Suppressor macrophage treated with lipopolysaccharide for 4 hours (primary cell): ENCODE measurements at regions not wholly inside any gene's neighbourhood (a gene's known extent, or its start where the extent isn't known, plus 50 kb on each side); places are given as distances from the start of the nearest gene placed in this dataset.

Experiments
- DNase-seq: peaks from one replicate; pipeline ENCODE4 v3.0.0-alpha.2; 2020

- DNase-seq = no peak
Measured at GRCh38 chr12:24118668-24119067, 169.2 kb upstream of the SOX5 start.

GRCh38 chr12:24116548-24116947, 167.1 kb upstream of the SOX5 start:
- DNase-seq = no peak

- DNase-seq = no peak
Measured at GRCh38 chr12:24113701-24114100, 164.2 kb upstream of the SOX5 start.

- DNase-seq = no peak
Measured at GRCh38 chr12:24111616-24112015, 162.1 kb upstream of the SOX5 start.

- DNase-seq = no peak
Measured at GRCh38 chr12:24111086-24111485, 161.6 kb upstream of the SOX5 start.

GRCh38 chr12:24109381-24110039, 160.0 kb upstream of the SOX5 start:
- peak; percentile 41 for DNase-seq

GRCh38 chr12:24102676-24103075, 153.2 kb upstream of the SOX5 start:
- no peak for DNase-seq

GRCh38 chr12:24099576-24099975, 150.1 kb upstream of the SOX5 start:
- no peak for DNase-seq

- DNase-seq = no peak
Measured at GRCh38 chr12:24095245-24095644, 145.8 kb upstream of the SOX5 start.

- no peak for DNase-seq
Measured at GRCh38 chr12:24089510-24089890, 140.0 kb upstream of the SOX5 start.

GRCh38 chr12:24088751-24089509, 139.5 kb upstream of the SOX5 start:
- no peak for DNase-seq

- DNase-seq = no peak
Measured at GRCh38 chr12:24087294-24087693, 137.8 kb upstream of the SOX5 start.

GRCh38 chr12:24084800-24085199, 135.3 kb upstream of the SOX5 start:
- no peak for DNase-seq

- DNase-seq = no peak
Measured at GRCh38 chr12:24083838-24084237, 134.4 kb upstream of the SOX5 start.

- DNase-seq = no peak
Measured at GRCh38 chr12:24081606-24082005, 132.1 kb upstream of the SOX5 start.

GRCh38 chr12:24081092-24081529, 131.6 kb upstream of the SOX5 start:
- no peak for DNase-seq

- no peak for DNase-seq
Measured at GRCh38 chr12:24080465-24080864, 131.0 kb upstream of the SOX5 start.

GRCh38 chr12:24079083-24079482, 129.6 kb upstream of the SOX5 start:
- no peak for DNase-seq

- DNase-seq = no peak
Measured at GRCh38 chr12:24078318-24078765, 128.9 kb upstream of the SOX5 start.

GRCh38 chr12:24077161-24077560, 127.7 kb upstream of the SOX5 start:
- DNase-seq = no peak

- DNase-seq = no peak
Measured at GRCh38 chr12:24075650-24076049, 126.2 kb upstream of the SOX5 start.

- no peak for DNase-seq
Measured at GRCh38 chr12:24073170-24073810, 123.8 kb upstream of the SOX5 start.

GRCh38 chr12:24072302-24072701, 122.8 kb upstream of the SOX5 start:
- no peak for DNase-seq

- no peak for DNase-seq
Measured at GRCh38 chr12:24071842-24072241, 122.4 kb upstream of the SOX5 start.
